Muscle layer of duodenum (tissue), 2 donors: ENCODE measurements at regions not wholly inside any gene's neighbourhood (a gene's known extent, or its start where the extent isn't known, plus 50 kb on each side); places are given as distances from the start of the nearest gene placed in this dataset.

ENCODE experiments used
- H3K27ac ChIP-seq: one replicate; pipeline ENCODE4 v1.7.0; 2013; ENCODE audit warnings: mild to moderate bottlenecking, low read length
- H3K27me3 ChIP-seq: one replicate; pipeline ENCODE4 v1.7.0; 2013; ENCODE audit warnings: low read depth, mild to moderate bottlenecking, control low read depth, low read length
- H3K36me3 ChIP-seq, 2 donors: one replicate each; pipeline ENCODE4 v1.7.0; 2013; ENCODE audit warnings: low read length in 2 of 2, control low read depth in 1 of 2, mild to moderate bottlenecking in 1 of 2; ENCODE audit not compliant: insufficient read depth in 2 of 2, control insufficient read depth in 1 of 2
- H3K4me1 ChIP-seq, 2 donors: one replicate each; pipeline ENCODE4 v1.7.0; 2013; ENCODE audit warnings: low read length in 2 of 2, mild to moderate bottlenecking in 2 of 2, control low read depth in 1 of 2, moderate library complexity in 1 of 2; ENCODE audit not compliant: insufficient read depth in 2 of 2, control insufficient read depth in 1 of 2
- H3K4me3 ChIP-seq, 2 donors: one replicate each; pipeline ENCODE4 v1.7.0; 2013; ENCODE audit warnings: low read length in 2 of 2, low read depth in 1 of 2, mild to moderate bottlenecking in 1 of 2
- H3K9me3 ChIP-seq, 2 donors: one replicate each; pipeline ENCODE4 v1.7.0; 2013; ENCODE audit warnings: low read length in 2 of 2, control low read depth in 1 of 2, mild to moderate bottlenecking in 1 of 2; ENCODE audit not compliant: control insufficient read depth in 1 of 2
- donor health status: healthy.

- no peak overlapping the region for H3K4me3 ChIP-seq
- H3K27me3 ChIP-seq, result no peaks in the 10 kb centered on the region
- no peaks in the 10 kb centered on the region for H3K9me3 ChIP-seq
- H3K4me1 ChIP-seq, result no peaks in the 10 kb centered on the region
- H3K36me3 ChIP-seq, result no peaks in the 10 kb centered on the region
- H3K27ac ChIP-seq, result no peak overlapping the region
Observed at GRCh38 chr2:41832218-41832617, 215.6 kb upstream of the PKDCC start.

GRCh38 chr2:41835401-41835800 lies 212.4 kb upstream of the PKDCC start:
- Histone ChIP-seq H3K27me3 (no peaks in the 10 kb centered on the region), H3K4me3 (no peak overlapping the region), H3K4me1 (no peaks in the 10 kb centered on the region), H3K36me3 (no peaks in the 10 kb centered on the region), H3K9me3 (no peaks in the 10 kb centered on the region), H3K27ac (no peak overlapping the region)

GRCh38 chr2:41836948-41837347 lies 210.9 kb upstream of the PKDCC start:
- Histone ChIP-seq H3K4me1 (peaks cover 5 to 8% of the 10 kb centered on the region in 2 donors), H3K27me3 (no peaks in the 10 kb centered on the region), H3K36me3 (no peaks in the 10 kb centered on the region), H3K4me3 (no peak overlapping the region), H3K27ac (no peak overlapping the region), H3K9me3 (no peaks in the 10 kb centered on the region)

- Histone ChIP-seq H3K9me3 (no peaks in the 10 kb centered on the region), H3K4me3 (no peak overlapping the region)
Observed at GRCh38 chr2:41837610-41838009, 210.2 kb upstream of the PKDCC start.

GRCh38 chr2:41840702-41841551 lies 206.9 kb upstream of the PKDCC start:
- H3K27ac ChIP-seq, result peak overlapping the region; percentile 73

More at GRCh38 chr2:41837610-41838009, 210.2 kb upstream of the PKDCC start:
- peaks cover 5 to 8% of the 10 kb centered on the region in 2 donors for H3K4me1 ChIP-seq
- H3K36me3 ChIP-seq, result no peaks in the 10 kb centered on the region
- no peaks in the 10 kb centered on the region for H3K27me3 ChIP-seq
- H3K27ac ChIP-seq, result no peak overlapping the region

GRCh38 chr2:41846962-41847361 lies 200.9 kb upstream of the PKDCC start:
- no peaks in the 10 kb centered on the region for H3K27me3 ChIP-seq
- no peaks in the 10 kb centered on the region for H3K36me3 ChIP-seq
- H3K9me3 ChIP-seq, result no peaks in the 10 kb centered on the region
- H3K27ac ChIP-seq, result no peak overlapping the region
- H3K4me3 ChIP-seq, result no peak overlapping the region
- H3K4me1 ChIP-seq, result peaks cover 0 to under 1% of the 10 kb centered on the region in 2 donors

More at GRCh38 chr2:41840702-41841551, 206.9 kb upstream of the PKDCC start:
- no peaks in the 10 kb centered on the region for H3K9me3 ChIP-seq
- H3K36me3 ChIP-seq, result no peaks in the 10 kb centered on the region
- H3K4me3 ChIP-seq, result peak overlapping the region; percentile 86 to 91
- peaks cover 5 to 8% of the 10 kb centered on the region in 2 donors for H3K4me1 ChIP-seq
- no peaks in the 10 kb centered on the region for H3K27me3 ChIP-seq

- Histone ChIP-seq H3K36me3 (no peaks in the 10 kb centered on the region), H3K27me3 (no peaks in the 10 kb centered on the region), H3K27ac (no peak overlapping the region), H3K4me3 (no peak overlapping the region), H3K4me1 (no peaks in the 10 kb centered on the region), H3K9me3 (no peaks in the 10 kb centered on the region)
Observed at GRCh38 chr2:41847744-41848441, 199.9 kb upstream of the PKDCC start.

- Histone ChIP-seq H3K9me3 (no peaks in the 10 kb centered on the region), H3K4me1 (no peaks in the 10 kb centered on the region), H3K27me3 (no peaks in the 10 kb centered on the region), H3K4me3 (no peak overlapping the region), H3K27ac (no peak overlapping the region), H3K36me3 (no peaks in the 10 kb centered on the region)
Observed at GRCh38 chr2:41851554-41851953, 196.3 kb upstream of the PKDCC start.

- no peaks in the 10 kb centered on the region for H3K27me3 ChIP-seq
- no peak overlapping the region for H3K27ac ChIP-seq
- H3K4me1 ChIP-seq, result no peaks in the 10 kb centered on the region
- no peaks in the 10 kb centered on the region for H3K9me3 ChIP-seq
- H3K4me3 ChIP-seq, result no peak overlapping the region
- no peaks in the 10 kb centered on the region for H3K36me3 ChIP-seq
Observed at GRCh38 chr2:41853427-41854191, 194.2 kb upstream of the PKDCC start.

- H3K4me1 ChIP-seq, result no peaks in the 10 kb centered on the region
- no peaks in the 10 kb centered on the region for H3K27me3 ChIP-seq
- H3K36me3 ChIP-seq, result no peaks in the 10 kb centered on the region
- no peak overlapping the region for H3K27ac ChIP-seq
- no peaks in the 10 kb centered on the region for H3K9me3 ChIP-seq
- H3K4me3 ChIP-seq, result no peak overlapping the region
Observed at GRCh38 chr2:41854227-41854626, 193.6 kb upstream of the PKDCC start.

- Histone ChIP-seq H3K4me3 (no peak overlapping the region), H3K9me3 (no peaks in the 10 kb centered on the region), H3K27me3 (no peaks in the 10 kb centered on the region), H3K4me1 (no peaks in the 10 kb centered on the region), H3K36me3 (no peaks in the 10 kb centered on the region), H3K27ac (no peak overlapping the region)
Observed at GRCh38 chr2:41856946-41857345, 190.9 kb upstream of the PKDCC start.
